ENCODE measurements at regions not wholly inside any gene's neighbourhood (a gene's known extent, or its start where the extent isn't known, plus 50 kb on each side); places are given as distances from the start of the nearest gene placed in this dataset.
A peak's percentile ranks its signal among the peaks of the same experiment; 100 is the strongest.

- DNase-seq (ENCODE audit: extremely low read depth, low read depth) = no peak
- TF ChIP-seq CTCF (IDR thresholded peaks at IDR 0.05; ENCODE audit: low read depth, low read length, missing control alignments) = no peak
- no peak overlapping the region for H3K4me3 ChIP-seq (replicated peaks; ENCODE audit: low read depth, low read length)
These were observed 297.1 kb upstream of the FSIP2 start for GRCh38 chr2:185441486-185442005.

- no peak for TF ChIP-seq CTCF (IDR thresholded peaks at IDR 0.05; ENCODE audit: low read depth, low read length, missing control alignments)
- no peak overlapping the region for H3K4me3 ChIP-seq (replicated peaks; ENCODE audit: low read depth, low read length)
- peak; percentile 1 for DNase-seq (ENCODE audit: extremely low read depth, low read depth)
These were observed 282.1 kb upstream of the FSIP2 start for GRCh38 chr2:185456517-185456916.

GRCh38 chr2:185463481-185463880 is 275.1 kb upstream of the FSIP2 start:
- DNase-seq (ENCODE audit: extremely low read depth, low read depth) = no peak
- no peak overlapping the region for H3K4me3 ChIP-seq (replicated peaks; ENCODE audit: low read depth, low read length)
- TF ChIP-seq CTCF (IDR thresholded peaks at IDR 0.05; ENCODE audit: low read depth, low read length, missing control alignments) = no peak

- TF ChIP-seq CTCF (IDR thresholded peaks at IDR 0.05; ENCODE audit: low read depth, low read length, missing control alignments) = no peak
- no peak overlapping the region for H3K4me3 ChIP-seq (replicated peaks; ENCODE audit: low read depth, low read length)
- DNase-seq (ENCODE audit: extremely low read depth, low read depth) = no peak
These were observed 271.7 kb upstream of the FSIP2 start for GRCh38 chr2:185466915-185467314.

GRCh38 chr2:185471441-185471840 is 267.2 kb upstream of the FSIP2 start:
- DNase-seq (ENCODE audit: extremely low read depth, low read depth) = no peak
- TF ChIP-seq CTCF (IDR thresholded peaks at IDR 0.05; ENCODE audit: low read depth, low read length, missing control alignments) = no peak
- H3K4me3 ChIP-seq (replicated peaks; ENCODE audit: low read depth, low read length) = no peak overlapping the region

- TF ChIP-seq CTCF (IDR thresholded peaks at IDR 0.05; ENCODE audit: low read depth, low read length, missing control alignments) = no peak
- H3K4me3 ChIP-seq (replicated peaks; ENCODE audit: low read depth, low read length) = no peak overlapping the region
- DNase-seq (ENCODE audit: extremely low read depth, low read depth) = no peak
These were observed 266.0 kb upstream of the FSIP2 start for GRCh38 chr2:185472574-185472973.

GRCh38 chr2:185473838-185474237 is 264.8 kb upstream of the FSIP2 start:
- TF ChIP-seq CTCF (IDR thresholded peaks at IDR 0.05; ENCODE audit: low read depth, low read length, missing control alignments) = no peak
- no peak for DNase-seq (ENCODE audit: extremely low read depth, low read depth)

More at GRCh38 chr2:185473838-185474237, 264.8 kb upstream of the FSIP2 start:
- H3K4me3 ChIP-seq (replicated peaks; ENCODE audit: low read depth, low read length) = no peak overlapping the region

Measured in HFF-Myc (cell line).